H9 (cell line): ENCODE measurements at regions not wholly inside any gene's neighbourhood (a gene's known extent, or its start where the extent isn't known, plus 50 kb on each side); places are given as distances from the start of the nearest gene placed in this dataset.

ENCODE experiments used
- DNase-seq: peaks from one replicate; pipeline ENCODE4 v3.0.0-alpha.2; 2017
- H2AFZ ChIP-seq: one replicate; pipeline ENCODE4 v1.6.1; 2013; ENCODE audit warnings: mild to moderate bottlenecking, low read length, control low read depth, moderate library complexity
- H2AK5ac ChIP-seq: 2 replicates; pipeline ENCODE4 v1.6.1; 2013; ENCODE audit warnings: low read length, control low read depth, mixed read lengths; ENCODE audit not compliant: insufficient read length
- H2BK120ac ChIP-seq: one replicate; pipeline ENCODE4 v1.6.1; 2013; ENCODE audit warnings: low read depth, mild to moderate bottlenecking, low read length, control low read depth, inconsistent platforms; ENCODE audit not compliant: poor library complexity, severe bottlenecking
- H2BK12ac ChIP-seq: 2 replicates; pipeline ENCODE4 v1.6.1; 2013; ENCODE audit warnings: low read length, control low read depth, mixed read lengths, low read depth; ENCODE audit not compliant: insufficient read length
- H2BK15ac ChIP-seq: 2 replicates; pipeline ENCODE4 v1.6.1; 2013; ENCODE audit warnings: low read depth, low read length, control low read depth
- H2BK20ac ChIP-seq: one replicate; pipeline ENCODE4 v1.6.1; 2013; ENCODE audit warnings: low read depth, mild to moderate bottlenecking, low read length, control low read depth, inconsistent platforms; ENCODE audit not compliant: poor library complexity, severe bottlenecking
- H2BK5ac ChIP-seq: 2 replicates; pipeline ENCODE4 v1.6.1; 2013; ENCODE audit warnings: low read length, control low read depth, mixed read lengths; ENCODE audit not compliant: insufficient read length
- H3K14ac ChIP-seq: 2 replicates; pipeline ENCODE4 v1.6.1; 2013; ENCODE audit warnings: low read length, control low read depth; ENCODE audit not compliant: insufficient read depth
- H3K18ac ChIP-seq: 2 replicates; pipeline ENCODE4 v1.6.1; 2013; ENCODE audit warnings: low read depth, mild to moderate bottlenecking, mixed read lengths, low read length, control low read depth; ENCODE audit not compliant: insufficient read length
- H3K23ac ChIP-seq: 2 replicates; pipeline ENCODE4 v1.6.1; 2013; ENCODE audit warnings: low read length, control low read depth, mixed read lengths, low read depth; ENCODE audit not compliant: insufficient read length
- H3K23me2 ChIP-seq: 2 replicates; pipeline ENCODE4 v1.6.1; 2013; ENCODE audit warnings: low read depth, mild to moderate bottlenecking, mixed read lengths, low read length, control low read depth; ENCODE audit not compliant: insufficient read length, poor library complexity, severe bottlenecking
- H3K27ac ChIP-seq: 2 replicates; pipeline ENCODE4 v1.5.1; 2013; ENCODE audit warnings: low read length, control low read depth, mixed read lengths, low read depth; ENCODE audit not compliant: insufficient read length
- H3K27me3 ChIP-seq: 2 replicates; pipeline ENCODE4 v1.6.1; 2013; ENCODE audit warnings: low read length, control low read depth, inconsistent platforms; ENCODE audit not compliant: insufficient read depth
- H3K4ac ChIP-seq: 2 replicates; pipeline ENCODE4 v1.6.1; 2013; ENCODE audit warnings: low read depth, mild to moderate bottlenecking, control low read depth, inconsistent platforms, low read length, moderate library complexity
- H3K4me1 ChIP-seq: 2 replicates; pipeline ENCODE4 v1.6.1; 2013; ENCODE audit warnings: low read length, control low read depth, inconsistent platforms; ENCODE audit not compliant: insufficient read depth
- H3K4me2 ChIP-seq: 2 replicates; pipeline ENCODE4 v1.6.1; 2013; ENCODE audit warnings: low read length, control low read depth, mixed read lengths; ENCODE audit not compliant: insufficient read length, insufficient read depth
- H3K56ac ChIP-seq: 2 replicates; pipeline ENCODE4 v1.6.1; 2013; ENCODE audit warnings: low read depth, mild to moderate bottlenecking, mixed read lengths, low read length, control low read depth; ENCODE audit not compliant: insufficient read length
- H3K79me1 ChIP-seq: 2 replicates; pipeline ENCODE4 v1.6.1; 2013; ENCODE audit warnings: low read depth, mild to moderate bottlenecking, moderate library complexity, low read length, control low read depth, inconsistent platforms; ENCODE audit not compliant: insufficient read depth, poor library complexity, severe bottlenecking
- H3K79me2 ChIP-seq: 2 replicates; pipeline ENCODE4 v1.6.1; 2013; ENCODE audit warnings: low read length, control low read depth, inconsistent platforms; ENCODE audit not compliant: insufficient read depth
- H3K9ac ChIP-seq: 2 replicates; pipeline ENCODE4 v1.6.1; 2013; ENCODE audit warnings: low read length, control low read depth, mixed read lengths; ENCODE audit not compliant: insufficient read length; ENCODE audit errors: extremely low read depth
- H3K9me3 ChIP-seq: one replicate; pipeline ENCODE4 v1.6.1; 2013; ENCODE audit warnings: low read depth, low read length, inconsistent platforms; ENCODE audit not compliant: control insufficient read depth
- H3T11ph ChIP-seq: one replicate; pipeline ENCODE4 v1.6.1; 2013; ENCODE audit warnings: mild to moderate bottlenecking, low read length, control low read depth, inconsistent platforms
- H4K20me1 ChIP-seq: one replicate; pipeline ENCODE4 v1.6.1; 2013; ENCODE audit not compliant: control insufficient read depth, insufficient read length, insufficient read depth
- H4K5ac ChIP-seq: 2 replicates; pipeline ENCODE4 v1.6.1; 2013; ENCODE audit warnings: low read depth, mild to moderate bottlenecking, mixed read lengths, low read length, control low read depth; ENCODE audit not compliant: insufficient read length
- H4K8ac ChIP-seq: replicated peaks from 2 replicates; pipeline ENCODE4 v1.6.1; 2013; ENCODE audit warnings: low read length, control low read depth, mixed read lengths, low read depth; ENCODE audit not compliant: insufficient read length
- H4K91ac ChIP-seq: 2 replicates; pipeline ENCODE4 v1.6.1; 2013; ENCODE audit warnings: low read depth, mild to moderate bottlenecking, moderate library complexity, mixed read lengths, low read length, control low read depth; ENCODE audit not compliant: insufficient read length
- H3K27ac Mint-ChIP-seq, 3 experiments: 2 replicates in 2 of 3; 3 replicates in 1 of 3; pipeline ENCODE4 v1.8.0; 2020 to 2021; ENCODE audit warnings: mixed read lengths in 3 of 3, mild to moderate bottlenecking in 1 of 3, moderate library complexity in 1 of 3
- H3K27me3 Mint-ChIP-seq: 2 replicates; pipeline ENCODE4 v1.8.0; 2021; ENCODE audit warnings: low read depth, mild to moderate bottlenecking, moderate library complexity, mixed read lengths
- H3K36me3 Mint-ChIP-seq, 3 experiments: 2 replicates in 2 of 3; 3 replicates in 1 of 3; pipeline ENCODE4 v1.8.0; 2020 to 2021; ENCODE audit warnings: low read depth in 3 of 3, mixed read lengths in 3 of 3; ENCODE audit not compliant: insufficient read depth in 1 of 3
- H3K4me1 Mint-ChIP-seq, 2 experiments: 2 replicates each; pipeline ENCODE4 v1.8.0; 2020; ENCODE audit warnings: mixed read lengths in 2 of 2
- H3K4me3 Mint-ChIP-seq, 2 experiments: 2 replicates in 1 of 2; 3 replicates in 1 of 2; pipeline ENCODE4 v1.8.0; 2020 to 2021; ENCODE audit warnings: mild to moderate bottlenecking in 2 of 2, mixed read lengths in 2 of 2, moderate library complexity in 1 of 2
- H3K9me3 Mint-ChIP-seq, 2 experiments: 2 replicates in 1 of 2; 3 replicates in 1 of 2; pipeline ENCODE4 v1.8.0; 2020; ENCODE audit warnings: mild to moderate bottlenecking in 2 of 2, mixed read lengths in 2 of 2, moderate library complexity in 1 of 2
- WGBS: extraction: QIAGEN DNeasy Blood & Tissue Kit; methylation state at CpG from one replicate; pipeline ENCODE4 v1.1.7; 2013; ENCODE audit warnings: missing lambda C conversion rate, low lambda C conversion rate, mixed read lengths; ENCODE audit not compliant: insufficient read length; ENCODE audit errors: extremely low coverage; 5-methylcytosine and 5-hydroxymethylcytosine counted together
- TF ChIP-seq, protein P1 (sequence below): fragments of 200-600 bp; sonication (generic); conservative IDR thresholded peaks from 3 replicates; pipeline ENCODE4 v1.8.0; 2021; ENCODE audit warnings: antibody characterized with exemption, mild to moderate bottlenecking

DNA sequence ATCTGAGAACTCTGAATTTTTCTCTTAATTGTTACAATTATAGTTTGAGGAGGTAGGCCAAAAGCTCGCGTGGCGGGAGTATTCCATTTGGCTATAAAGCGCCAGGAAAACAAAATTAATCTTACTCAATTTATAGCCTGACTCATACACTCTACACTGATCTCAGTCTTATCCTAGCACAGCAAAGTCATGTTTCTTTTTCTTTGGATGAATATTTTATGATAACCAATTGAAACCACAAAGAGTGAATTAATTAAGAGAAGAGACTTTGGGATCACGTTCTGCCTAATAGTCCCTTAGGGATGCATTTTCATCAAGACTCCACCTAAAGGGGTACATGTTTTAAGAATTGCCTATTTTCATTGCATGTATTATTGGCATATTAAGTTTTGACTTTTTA lies 420.8 kb downstream of the HGF start:
- no peak overlapping the region for H3K23ac ChIP-seq
- H3K27ac ChIP-seq, result no peak overlapping the region
- no peak overlapping the region for H3K56ac ChIP-seq
- no peak overlapping the region for H2BK5ac ChIP-seq
- Mint-ChIP-seq H3K9me3 (no peaks in the 10 kb centered on the region), H3K27me3 (no peaks in the 10 kb centered on the region), H3K36me3 (no peaks in the 10 kb centered on the region), H3K4me1 (no peaks in the 10 kb centered on the region), H3K27ac (no peak overlapping the region), H3K4me3 (no peak overlapping the region)
- no peak overlapping the region for H3K4me2 ChIP-seq
- H2AK5ac ChIP-seq, result no peak overlapping the region
- H3K14ac ChIP-seq, result no peak overlapping the region
- no peak overlapping the region for H2AFZ ChIP-seq
- H4K20me1 ChIP-seq, result no peaks in the 10 kb centered on the region
- H3K18ac ChIP-seq, result no peak overlapping the region
- no peak overlapping the region for H4K8ac ChIP-seq
- H2BK120ac ChIP-seq, result no peak overlapping the region
- H3K4ac ChIP-seq, result no peak overlapping the region
- H3K4me1 ChIP-seq, result no peaks in the 10 kb centered on the region
- no peak overlapping the region for H4K5ac ChIP-seq
- H3K79me2 ChIP-seq, result no peaks in the 10 kb centered on the region
- no peak overlapping the region for H2BK20ac ChIP-seq
- no peak overlapping the region for H3T11ph ChIP-seq
- H3K79me1 ChIP-seq, result no peaks in the 10 kb centered on the region
- TF ChIP-seq, protein P1, sequence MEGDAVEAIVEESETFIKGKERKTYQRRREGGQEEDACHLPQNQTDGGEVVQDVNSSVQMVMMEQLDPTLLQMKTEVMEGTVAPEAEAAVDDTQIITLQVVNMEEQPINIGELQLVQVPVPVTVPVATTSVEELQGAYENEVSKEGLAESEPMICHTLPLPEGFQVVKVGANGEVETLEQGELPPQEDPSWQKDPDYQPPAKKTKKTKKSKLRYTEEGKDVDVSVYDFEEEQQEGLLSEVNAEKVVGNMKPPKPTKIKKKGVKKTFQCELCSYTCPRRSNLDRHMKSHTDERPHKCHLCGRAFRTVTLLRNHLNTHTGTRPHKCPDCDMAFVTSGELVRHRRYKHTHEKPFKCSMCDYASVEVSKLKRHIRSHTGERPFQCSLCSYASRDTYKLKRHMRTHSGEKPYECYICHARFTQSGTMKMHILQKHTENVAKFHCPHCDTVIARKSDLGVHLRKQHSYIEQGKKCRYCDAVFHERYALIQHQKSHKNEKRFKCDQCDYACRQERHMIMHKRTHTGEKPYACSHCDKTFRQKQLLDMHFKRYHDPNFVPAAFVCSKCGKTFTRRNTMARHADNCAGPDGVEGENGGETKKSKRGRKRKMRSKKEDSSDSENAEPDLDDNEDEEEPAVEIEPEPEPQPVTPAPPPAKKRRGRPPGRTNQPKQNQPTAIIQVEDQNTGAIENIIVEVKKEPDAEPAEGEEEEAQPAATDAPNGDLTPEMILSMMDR, result no peak
- no peaks in the 10 kb centered on the region for H3K9me3 ChIP-seq
- no peak overlapping the region for H4K91ac ChIP-seq
- no peaks in the 10 kb centered on the region for H3K27me3 ChIP-seq
- no peak overlapping the region for H2BK12ac ChIP-seq
- H3K9ac ChIP-seq, result no peak overlapping the region
- no peaks in the 10 kb centered on the region for H3K23me2 ChIP-seq
- no peak overlapping the region for H2BK15ac ChIP-seq
- no peak for DNase-seq
- no CpG with 5 or more reads among the region's 5 CpGs for WGBS
